Mesendoderm (in vitro differentiated cells): ENCODE measurements at regions not wholly inside any gene's neighbourhood (a gene's known extent, or its start where the extent isn't known, plus 50 kb on each side); places are given as distances from the start of the nearest gene placed in this dataset.

Experiments used
- DNase-seq: peaks from one replicate; pipeline ENCODE4 v3.0.0; 2013
- H2AK5ac ChIP-seq: 2 replicates; pipeline ENCODE4 v1.6.1; 2013; ENCODE audit warnings: low read length, inconsistent platforms
- H2BK120ac ChIP-seq: 2 replicates; pipeline ENCODE4 v1.6.1; 2013; ENCODE audit warnings: low read depth, mild to moderate bottlenecking, low read length, moderate library complexity, mixed read lengths
- H2BK15ac ChIP-seq: replicated peaks from 2 replicates; pipeline ENCODE4 v1.6.1; 2013; ENCODE audit warnings: low read depth, mild to moderate bottlenecking, moderate library complexity
- H2BK5ac ChIP-seq: 2 replicates; pipeline ENCODE4 v1.6.1; 2013; ENCODE audit warnings: low read length, inconsistent platforms
- H3K18ac ChIP-seq: 2 replicates; pipeline ENCODE4 v1.6.1; 2013; ENCODE audit warnings: mild to moderate bottlenecking, low read length, mixed read lengths
- H3K23ac ChIP-seq: one replicate; pipeline ENCODE4 v1.6.1; 2013; ENCODE audit warnings: low read length
- H3K27ac ChIP-seq: 2 replicates; pipeline ENCODE4 v1.5.1; 2013; ENCODE audit warnings: low read depth, mild to moderate bottlenecking, inconsistent platforms, low read length, moderate library complexity
- H3K27me3 ChIP-seq: 2 replicates; pipeline ENCODE4 v1.6.1; 2013; ENCODE audit warnings: low read length, control low read depth, mild to moderate bottlenecking, inconsistent platforms; ENCODE audit not compliant: insufficient read depth, poor library complexity
- H3K36me3 ChIP-seq: 2 replicates; pipeline ENCODE4 v1.6.1; 2013; ENCODE audit warnings: low read length, inconsistent platforms; ENCODE audit not compliant: control insufficient read depth, insufficient read depth
- H3K4ac ChIP-seq: one replicate; pipeline ENCODE4 v1.6.1; 2013; ENCODE audit warnings: low read depth, mild to moderate bottlenecking, low read length, moderate library complexity
- H3K4me1 ChIP-seq: 2 replicates; pipeline ENCODE4 v1.6.1; 2013; ENCODE audit warnings: low read depth, low read length, inconsistent platforms; ENCODE audit not compliant: control insufficient read depth
- H3K4me2 ChIP-seq: 2 replicates; pipeline ENCODE4 v1.6.1; 2013; ENCODE audit warnings: low read length
- H3K4me3 ChIP-seq: 2 replicates; pipeline ENCODE4 v1.5.1; 2013; ENCODE audit warnings: mild to moderate bottlenecking, low read length
- H3K56ac ChIP-seq: one replicate; pipeline ENCODE4 v1.6.1; 2013; ENCODE audit warnings: low read length
- H3K79me1 ChIP-seq: 2 replicates; pipeline ENCODE4 v1.6.1; 2013; ENCODE audit warnings: low read length, inconsistent platforms
- H3K79me2 ChIP-seq: 2 replicates; pipeline ENCODE4 v1.6.1; 2013; ENCODE audit warnings: mild to moderate bottlenecking, low read length; ENCODE audit not compliant: control insufficient read depth, insufficient read depth
- H3K9ac ChIP-seq: 2 replicates; pipeline ENCODE4 v1.6.1; 2013; ENCODE audit warnings: low read length, inconsistent platforms
- H4K5ac ChIP-seq: one replicate; pipeline ENCODE4 v1.6.1; 2013; ENCODE audit warnings: low read length
- H4K8ac ChIP-seq: one replicate; pipeline ENCODE4 v1.6.1; 2013; ENCODE audit warnings: low read depth, mild to moderate bottlenecking, control low read depth, low read length, moderate library complexity
- WGBS: extraction: QIAGEN DNeasy Blood & Tissue Kit; methylation state at CpG from one replicate; pipeline ENCODE4 v1.1.7; 2013; ENCODE audit warnings: low lambda C conversion rate, missing lambda C conversion rate; ENCODE audit not compliant: insufficient coverage; ENCODE audit errors: extremely low coverage; 5-methylcytosine and 5-hydroxymethylcytosine counted together

- WGBS = no CpG with 5 or more reads among the region's 1 CpG
- Histone ChIP-seq H2BK120ac (no peak overlapping the region), H2BK5ac (no peak overlapping the region), H3K36me3 (no peaks in the 10 kb centered on the region), H4K8ac (no peak overlapping the region), H3K4ac (no peak overlapping the region), H3K79me2 (no peaks in the 10 kb centered on the region), H3K79me1 (no peaks in the 10 kb centered on the region), H3K56ac (no peak overlapping the region), H3K27me3 (no peaks in the 10 kb centered on the region), H2BK15ac (no peak overlapping the region), H2AK5ac (no peak overlapping the region), H3K4me3 (no peak overlapping the region), H3K23ac (no peak overlapping the region), H4K5ac (no peak overlapping the region), H3K4me1 (no peaks in the 10 kb centered on the region), H3K18ac (no peak overlapping the region), H3K27ac (no peak overlapping the region), H3K9ac (no peak overlapping the region), H3K4me2 (no peak overlapping the region)
- DNase-seq = no peak
Observed at GRCh38 chr7:91518058-91518457, 253.8 kb downstream of the FZD1 start.

- no CpG with 5 or more reads among the region's 8 CpGs for WGBS
Observed at GRCh38 chr7:91519241-91520158, 255.3 kb downstream of the FZD1 start.

GRCh38 chr7:91520645-91521044 is 256.4 kb downstream of the FZD1 start:
- Histone ChIP-seq H2BK15ac (no peak overlapping the region), H3K4ac (no peak overlapping the region), H3K27ac (no peak overlapping the region), H3K4me1 (no peaks in the 10 kb centered on the region), H4K8ac (no peak overlapping the region), H4K5ac (no peak overlapping the region), H3K9ac (no peak overlapping the region), H3K27me3 (no peaks in the 10 kb centered on the region), H3K18ac (no peak overlapping the region), H3K4me3 (no peak overlapping the region), H3K79me1 (no peaks in the 10 kb centered on the region), H2AK5ac (no peak overlapping the region), H3K79me2 (no peaks in the 10 kb centered on the region), H3K23ac (no peak overlapping the region), H3K56ac (no peak overlapping the region), H2BK5ac (no peak overlapping the region), H3K4me2 (no peak overlapping the region), H2BK120ac (no peak overlapping the region), H3K36me3 (no peaks in the 10 kb centered on the region)
- DNase-seq = no peak
- no CpG with 5 or more reads among the region's 1 CpG for WGBS

More at GRCh38 chr7:91519241-91520158, 255.3 kb downstream of the FZD1 start:
- Histone ChIP-seq H3K56ac (no peak overlapping the region), H2BK15ac (no peak overlapping the region), H3K4ac (no peak overlapping the region), H3K27ac (no peak overlapping the region), H2AK5ac (no peak overlapping the region), H3K27me3 (no peaks in the 10 kb centered on the region), H4K8ac (no peak overlapping the region), H4K5ac (no peak overlapping the region), H3K79me1 (no peaks in the 10 kb centered on the region), H3K79me2 (no peaks in the 10 kb centered on the region), H3K9ac (no peak overlapping the region), H3K4me2 (no peak overlapping the region), H3K18ac (no peak overlapping the region), H2BK120ac (no peak overlapping the region), H3K4me3 (no peak overlapping the region), H3K36me3 (no peaks in the 10 kb centered on the region), H2BK5ac (no peak overlapping the region), H3K4me1 (no peaks in the 10 kb centered on the region), H3K23ac (no peak overlapping the region)
- no peak for DNase-seq

GRCh38 chr7:91526404-91526803 is 262.2 kb downstream of the FZD1 start:
- Histone ChIP-seq H3K79me1 (no peaks in the 10 kb centered on the region), H2BK5ac (no peak overlapping the region), H3K36me3 (no peaks in the 10 kb centered on the region), H3K56ac (no peak overlapping the region), H3K79me2 (no peaks in the 10 kb centered on the region), H3K4me3 (no peak overlapping the region), H4K5ac (no peak overlapping the region), H2BK15ac (no peak overlapping the region), H2AK5ac (no peak overlapping the region), H2BK120ac (no peak overlapping the region), H3K23ac (no peak overlapping the region), H3K27me3 (no peaks in the 10 kb centered on the region), H3K18ac (no peak overlapping the region), H3K27ac (no peak overlapping the region), H3K4me2 (no peak overlapping the region), H4K8ac (no peak overlapping the region), H3K9ac (no peak overlapping the region), H3K4ac (no peak overlapping the region), H3K4me1 (no peaks in the 10 kb centered on the region)
- no peak for DNase-seq

- DNase-seq = no peak
- no peak overlapping the region for H4K8ac ChIP-seq
- no peaks in the 10 kb centered on the region for H3K4me1 ChIP-seq
- H2BK5ac ChIP-seq = no peak overlapping the region
- no peak overlapping the region for H2BK15ac ChIP-seq
- H3K79me1 ChIP-seq = no peaks in the 10 kb centered on the region
- no peak overlapping the region for H3K27ac ChIP-seq
- H3K18ac ChIP-seq = no peak overlapping the region
- no peak overlapping the region for H3K56ac ChIP-seq
- no peak overlapping the region for H3K4me2 ChIP-seq
- H2AK5ac ChIP-seq = no peak overlapping the region
- no peak overlapping the region for H3K9ac ChIP-seq
- H3K79me2 ChIP-seq = no peaks in the 10 kb centered on the region
- WGBS = no CpG with 5 or more reads among the region's 5 CpGs
- H3K27me3 ChIP-seq = no peaks in the 10 kb centered on the region
- no peak overlapping the region for H2BK120ac ChIP-seq
- H3K4me3 ChIP-seq = no peak overlapping the region
- no peak overlapping the region for H3K23ac ChIP-seq
- no peaks in the 10 kb centered on the region for H3K36me3 ChIP-seq
- no peak overlapping the region for H4K5ac ChIP-seq
- no peak overlapping the region for H3K4ac ChIP-seq
Observed at GRCh38 chr7:91527460-91527859, 263.2 kb downstream of the FZD1 start.

GRCh38 chr7:91533996-91534395 is 269.8 kb downstream of the FZD1 start:
- no CpG with 5 or more reads among the region's 1 CpG for WGBS

More at GRCh38 chr7:91533996-91534395, 269.8 kb downstream of the FZD1 start:
- no peaks in the 10 kb centered on the region for H3K4me1 ChIP-seq
- no peak overlapping the region for H3K4me2 ChIP-seq
- no peak overlapping the region for H4K5ac ChIP-seq
- H3K9ac ChIP-seq = no peak overlapping the region
- H3K79me1 ChIP-seq = no peaks in the 10 kb centered on the region
- no peak overlapping the region for H3K27ac ChIP-seq
- H3K18ac ChIP-seq = no peak overlapping the region
- H3K56ac ChIP-seq = no peak overlapping the region
- H4K8ac ChIP-seq = no peak overlapping the region
- H3K36me3 ChIP-seq = no peaks in the 10 kb centered on the region
- DNase-seq = no peak
- no peak overlapping the region for H2BK15ac ChIP-seq
- H2BK120ac ChIP-seq = no peak overlapping the region
- H3K4me3 ChIP-seq = no peak overlapping the region
- H2AK5ac ChIP-seq = no peak overlapping the region
- no peak overlapping the region for H2BK5ac ChIP-seq
- H3K79me2 ChIP-seq = no peaks in the 10 kb centered on the region
- no peak overlapping the region for H3K23ac ChIP-seq
- H3K4ac ChIP-seq = no peak overlapping the region
- no peaks in the 10 kb centered on the region for H3K27me3 ChIP-seq
